ENCODE measurements at regions not wholly inside any gene's neighbourhood (a gene's known extent, or its start where the extent isn't known, plus 50 kb on each side); places are given as distances from the start of the nearest gene placed in this dataset.

- Mint-ChIP-seq H3K27me3 (ENCODE audit: insufficient read depth) (no peaks in the 10 kb centered on the region), H3K4me3 (no peak overlapping the region), H3K9me3 (no peaks in the 10 kb centered on the region), H3K4me1 (peaks cover 6% of the 10 kb centered on the region), H3K36me3 (ENCODE audit: low read depth) (no peaks in the 10 kb centered on the region), H3K27ac (no peak overlapping the region)
- 86 to 88% methylated on average over 5 of the region's 5 CpGs for WGBS, 2 experiments (ENCODE audit: insufficient coverage in 1 of 2, insufficient read length in 1 of 2)
- Histone ChIP-seq H3K27ac (ENCODE audit: low read depth, low read length) (no peak overlapping the region), H3K9ac (ENCODE audit: extremely low read depth, low read length, poor library complexity, severe bottlenecking) (no peak overlapping the region), H3K27me3 (ENCODE audit: control insufficient read depth, insufficient read depth, low read length, poor library complexity, severe bottlenecking) (no peaks in the 10 kb centered on the region), H3K36me3 (ENCODE audit: control insufficient read depth, insufficient read depth, low read length) (no peaks in the 10 kb centered on the region), H3K9me3 (ENCODE audit: control insufficient read depth, low read length) (peaks cover 9% of the 10 kb centered on the region), H3K4me1 (ENCODE audit: control insufficient read depth, insufficient read depth, low read length) (no peaks in the 10 kb centered on the region), H3K4me3 (ENCODE audit: low read length) (no peak overlapping the region)
- no peak for DNase-seq
- peak; percentile 63 for TF ChIP-seq CTCF (conservative IDR thresholded peaks at IDR 0.05)
Measured at GRCh38 chr6:25042536-25042935, 106.8 kb upstream of the RIPOR2 start.

- no peaks in the 10 kb centered on the region for H3K36me3 ChIP-seq (ENCODE audit: control insufficient read depth, insufficient read depth, low read length)
- H3K4me3 ChIP-seq (ENCODE audit: low read length), result no peak overlapping the region
- no peak for TF ChIP-seq CTCF (conservative IDR thresholded peaks at IDR 0.05)
- no peak overlapping the region for H3K27ac Mint-ChIP-seq
- H3K27me3 ChIP-seq (ENCODE audit: control insufficient read depth, insufficient read depth, low read length, poor library complexity, severe bottlenecking), result no peaks in the 10 kb centered on the region
- 100% methylated on average over 1 of the region's 1 CpG; no CpG with 5 or more reads in 1 of the 2 experiments for WGBS, 2 experiments (ENCODE audit: insufficient coverage in 1 of 2, insufficient read length in 1 of 2)
- peaks cover 5% of the 10 kb centered on the region for H3K9me3 ChIP-seq (ENCODE audit: control insufficient read depth, low read length)
- H3K9me3 Mint-ChIP-seq, result no peaks in the 10 kb centered on the region
- H3K4me3 Mint-ChIP-seq, result no peak overlapping the region
- no peak overlapping the region for H3K27ac ChIP-seq (ENCODE audit: low read depth, low read length)
- H3K36me3 Mint-ChIP-seq (ENCODE audit: low read depth), result no peaks in the 10 kb centered on the region
- DNase-seq, result no peak
- H3K9ac ChIP-seq (ENCODE audit: extremely low read depth, low read length, poor library complexity, severe bottlenecking), result no peak overlapping the region
- no peaks in the 10 kb centered on the region for H3K4me1 ChIP-seq (ENCODE audit: control insufficient read depth, insufficient read depth, low read length)
- peaks cover 6% of the 10 kb centered on the region for H3K4me1 Mint-ChIP-seq
- no peaks in the 10 kb centered on the region for H3K27me3 Mint-ChIP-seq (ENCODE audit: insufficient read depth)
Measured at GRCh38 chr6:25042984-25043725, 107.4 kb upstream of the RIPOR2 start.

- Histone ChIP-seq H3K9me3 (ENCODE audit: control insufficient read depth, low read length) (no peaks in the 10 kb centered on the region), H3K27me3 (ENCODE audit: control insufficient read depth, insufficient read depth, low read length, poor library complexity, severe bottlenecking) (no peaks in the 10 kb centered on the region), H3K9ac (ENCODE audit: extremely low read depth, low read length, poor library complexity, severe bottlenecking) (no peak overlapping the region), H3K4me3 (ENCODE audit: low read length) (no peak overlapping the region), H3K4me1 (ENCODE audit: control insufficient read depth, insufficient read depth, low read length) (no peaks in the 10 kb centered on the region), H3K36me3 (ENCODE audit: control insufficient read depth, insufficient read depth, low read length) (no peaks in the 10 kb centered on the region), H3K27ac (ENCODE audit: low read depth, low read length) (no peak overlapping the region)
- DNase-seq, result no peak
- no peak overlapping the region for H3K27ac Mint-ChIP-seq
- TF ChIP-seq CTCF (conservative IDR thresholded peaks at IDR 0.05), result no peak
- H3K36me3 Mint-ChIP-seq (ENCODE audit: low read depth), result no peaks in the 10 kb centered on the region
- H3K4me3 Mint-ChIP-seq, result no peak overlapping the region
- no peaks in the 10 kb centered on the region for H3K27me3 Mint-ChIP-seq (ENCODE audit: insufficient read depth)
- WGBS, 2 experiments (ENCODE audit: insufficient coverage in 1 of 2, insufficient read length in 1 of 2), result 87 to 100% methylated on average over 1 of the region's 2 CpGs
- no peaks in the 10 kb centered on the region for H3K9me3 Mint-ChIP-seq
- peaks cover 6% of the 10 kb centered on the region for H3K4me1 Mint-ChIP-seq
Measured at GRCh38 chr6:25043892-25044291, 108.1 kb upstream of the RIPOR2 start.
